ENCODE measurements at regions not wholly inside any gene's neighbourhood (a gene's known extent, or its start where the extent isn't known, plus 50 kb on each side); places are given as distances from the start of the nearest gene placed in this dataset.

GRCh38 chr1:50271337-50271736 lies 151.9 kb downstream of the DMRTA2 start:
- Mint-ChIP-seq H3K4me1 (peaks cover 4% of the 10 kb centered on the region), H3K27me3 (peaks cover 38% of the 10 kb centered on the region), H3K27ac (no peak overlapping the region), H3K4me3 (no peak overlapping the region), H3K9me3 (no peaks in the 10 kb centered on the region)
- ATAC-seq (no peak), DNase-seq (no peak)

- Mint-ChIP-seq H3K9me3 (no peaks in the 10 kb centered on the region), H3K4me3 (no peak overlapping the region), H3K27me3 (peaks cover 35% of the 10 kb centered on the region), H3K4me1 (peaks cover 8% of the 10 kb centered on the region), H3K27ac (no peak overlapping the region)
- DNase-seq = no peak
- no peak for ATAC-seq
These were observed 152.3 kb downstream of the DMRTA2 start for GRCh38 chr1:50270926-50271325.

- no peaks in the 10 kb centered on the region for H3K9me3 Mint-ChIP-seq
- ATAC-seq (no peak), DNase-seq (no peak)
- peaks cover 14% of the 10 kb centered on the region for H3K4me1 Mint-ChIP-seq
- H3K27ac Mint-ChIP-seq = no peak overlapping the region
- H3K27me3 Mint-ChIP-seq = peaks cover 32% of the 10 kb centered on the region
- H3K4me3 Mint-ChIP-seq = no peak overlapping the region
These were observed 155.2 kb downstream of the DMRTA2 start for GRCh38 chr1:50268049-50268448.

- Mint-ChIP-seq H3K4me1 (peaks cover 14% of the 10 kb centered on the region), H3K27ac (peak overlapping the region; percentile 86 to 94), H3K27me3 (peaks cover 27% of the 10 kb centered on the region), H3K9me3 (no peaks in the 10 kb centered on the region), H3K4me3 (peak overlapping the region in 1 of 2 donors; percentile 34)
- DNase-seq (peak; percentile 26 to 49), ATAC-seq (peak; percentile 77)
These were observed 156.7 kb downstream of the DMRTA2 start for GRCh38 chr1:50266509-50266908.

GRCh38 chr1:50265790-50266314 lies 157.1 kb downstream of the ELAVL4 start:
- Mint-ChIP-seq H3K27me3 (peaks cover 28% of the 10 kb centered on the region), H3K27ac (peak overlapping the region; percentile 86 to 94), H3K4me3 (no peak overlapping the region), H3K4me1 (peaks cover 14% of the 10 kb centered on the region), H3K9me3 (no peaks in the 10 kb centered on the region)
- peak; percentile 68 for ATAC-seq
- no peak for DNase-seq

GRCh38 chr1:50264590-50264989 lies 155.9 kb downstream of the ELAVL4 start:
- peaks cover 36% of the 10 kb centered on the region for H3K27me3 Mint-ChIP-seq
- DNase-seq (no peak), ATAC-seq (no peak)
- H3K9me3 Mint-ChIP-seq = no peaks in the 10 kb centered on the region
- H3K4me1 Mint-ChIP-seq = peaks cover 14% of the 10 kb centered on the region
- peak overlapping the region in 1 of 2 donors; percentile 94 for H3K27ac Mint-ChIP-seq
- H3K4me3 Mint-ChIP-seq = no peak overlapping the region

GRCh38 chr1:50262436-50262835 lies 153.7 kb downstream of the ELAVL4 start:
- Mint-ChIP-seq H3K4me1 (peaks cover 14% of the 10 kb centered on the region), H3K4me3 (no peak overlapping the region), H3K27me3 (peaks cover 34% of the 10 kb centered on the region), H3K9me3 (no peaks in the 10 kb centered on the region), H3K27ac (peak overlapping the region in 1 of 2 donors; percentile 77)
- DNase-seq = no peak
- ATAC-seq = no peak

GRCh38 chr1:50261951-50262350 lies 153.2 kb downstream of the ELAVL4 start:
- peak overlapping the region in 1 of 2 donors; percentile 8 for H3K27ac Mint-ChIP-seq
- H3K4me1 Mint-ChIP-seq = peaks cover 14% of the 10 kb centered on the region
- H3K4me3 Mint-ChIP-seq = no peak overlapping the region
- peaks cover 29% of the 10 kb centered on the region for H3K27me3 Mint-ChIP-seq
- ATAC-seq (no peak), DNase-seq (no peak)
- H3K9me3 Mint-ChIP-seq = no peaks in the 10 kb centered on the region

GRCh38 chr1:50257940-50258685 lies 149.4 kb downstream of the ELAVL4 start:
- Mint-ChIP-seq H3K27me3 (peaks cover 25% of the 10 kb centered on the region), H3K27ac (no peak overlapping the region), H3K9me3 (no peaks in the 10 kb centered on the region), H3K4me1 (no peaks in the 10 kb centered on the region), H3K4me3 (no peak overlapping the region)
- no peak for ATAC-seq
- DNase-seq = no peak

- Mint-ChIP-seq H3K4me1 (no peaks in the 10 kb centered on the region), H3K27me3 (peaks cover 30% of the 10 kb centered on the region), H3K27ac (no peak overlapping the region), H3K4me3 (no peak overlapping the region), H3K9me3 (no peaks in the 10 kb centered on the region)
- no peak for DNase-seq
- ATAC-seq = no peak
These were observed 148.3 kb downstream of the ELAVL4 start for GRCh38 chr1:50257029-50257428.
